H9 (cell line): ENCODE measurements at regions not wholly inside any gene's neighbourhood (a gene's known extent, or its start where the extent isn't known, plus 50 kb on each side); places are given as distances from the start of the nearest gene placed in this dataset.

ENCODE experiments used
- DNase-seq: peaks from one replicate; pipeline ENCODE4 v3.0.0-alpha.2; 2017
- H2AFZ ChIP-seq: one replicate; pipeline ENCODE4 v1.6.1; 2013; ENCODE audit warnings: mild to moderate bottlenecking, low read length, control low read depth, moderate library complexity
- H2AK5ac ChIP-seq: 2 replicates; pipeline ENCODE4 v1.6.1; 2013; ENCODE audit warnings: low read length, control low read depth, mixed read lengths; ENCODE audit not compliant: insufficient read length
- H2BK120ac ChIP-seq: one replicate; pipeline ENCODE4 v1.6.1; 2013; ENCODE audit warnings: low read depth, mild to moderate bottlenecking, low read length, control low read depth, inconsistent platforms; ENCODE audit not compliant: poor library complexity, severe bottlenecking
- H2BK12ac ChIP-seq: 2 replicates; pipeline ENCODE4 v1.6.1; 2013; ENCODE audit warnings: low read length, control low read depth, mixed read lengths, low read depth; ENCODE audit not compliant: insufficient read length
- H2BK15ac ChIP-seq: 2 replicates; pipeline ENCODE4 v1.6.1; 2013; ENCODE audit warnings: low read depth, low read length, control low read depth
- H2BK20ac ChIP-seq: one replicate; pipeline ENCODE4 v1.6.1; 2013; ENCODE audit warnings: low read depth, mild to moderate bottlenecking, low read length, control low read depth, inconsistent platforms; ENCODE audit not compliant: poor library complexity, severe bottlenecking
- H2BK5ac ChIP-seq: 2 replicates; pipeline ENCODE4 v1.6.1; 2013; ENCODE audit warnings: low read length, control low read depth, mixed read lengths; ENCODE audit not compliant: insufficient read length
- H3K14ac ChIP-seq: 2 replicates; pipeline ENCODE4 v1.6.1; 2013; ENCODE audit warnings: low read length, control low read depth; ENCODE audit not compliant: insufficient read depth
- H3K18ac ChIP-seq: 2 replicates; pipeline ENCODE4 v1.6.1; 2013; ENCODE audit warnings: low read depth, mild to moderate bottlenecking, mixed read lengths, low read length, control low read depth; ENCODE audit not compliant: insufficient read length
- H3K23ac ChIP-seq: 2 replicates; pipeline ENCODE4 v1.6.1; 2013; ENCODE audit warnings: low read length, control low read depth, mixed read lengths, low read depth; ENCODE audit not compliant: insufficient read length
- H3K23me2 ChIP-seq: 2 replicates; pipeline ENCODE4 v1.6.1; 2013; ENCODE audit warnings: low read depth, mild to moderate bottlenecking, mixed read lengths, low read length, control low read depth; ENCODE audit not compliant: insufficient read length, poor library complexity, severe bottlenecking
- H3K27ac ChIP-seq: 2 replicates; pipeline ENCODE4 v1.5.1; 2013; ENCODE audit warnings: low read length, control low read depth, mixed read lengths, low read depth; ENCODE audit not compliant: insufficient read length
- H3K27me3 ChIP-seq: 2 replicates; pipeline ENCODE4 v1.6.1; 2013; ENCODE audit warnings: low read length, control low read depth, inconsistent platforms; ENCODE audit not compliant: insufficient read depth
- H3K4ac ChIP-seq: 2 replicates; pipeline ENCODE4 v1.6.1; 2013; ENCODE audit warnings: low read depth, mild to moderate bottlenecking, control low read depth, inconsistent platforms, low read length, moderate library complexity
- H3K4me1 ChIP-seq: 2 replicates; pipeline ENCODE4 v1.6.1; 2013; ENCODE audit warnings: low read length, control low read depth, inconsistent platforms; ENCODE audit not compliant: insufficient read depth
- H3K4me2 ChIP-seq: 2 replicates; pipeline ENCODE4 v1.6.1; 2013; ENCODE audit warnings: low read length, control low read depth, mixed read lengths; ENCODE audit not compliant: insufficient read length, insufficient read depth
- H3K56ac ChIP-seq: 2 replicates; pipeline ENCODE4 v1.6.1; 2013; ENCODE audit warnings: low read depth, mild to moderate bottlenecking, mixed read lengths, low read length, control low read depth; ENCODE audit not compliant: insufficient read length
- H3K79me1 ChIP-seq: 2 replicates; pipeline ENCODE4 v1.6.1; 2013; ENCODE audit warnings: low read depth, mild to moderate bottlenecking, moderate library complexity, low read length, control low read depth, inconsistent platforms; ENCODE audit not compliant: insufficient read depth, poor library complexity, severe bottlenecking
- H3K79me2 ChIP-seq: 2 replicates; pipeline ENCODE4 v1.6.1; 2013; ENCODE audit warnings: low read length, control low read depth, inconsistent platforms; ENCODE audit not compliant: insufficient read depth
- H3K9ac ChIP-seq: 2 replicates; pipeline ENCODE4 v1.6.1; 2013; ENCODE audit warnings: low read length, control low read depth, mixed read lengths; ENCODE audit not compliant: insufficient read length; ENCODE audit errors: extremely low read depth
- H3K9me3 ChIP-seq: one replicate; pipeline ENCODE4 v1.6.1; 2013; ENCODE audit warnings: low read depth, low read length, inconsistent platforms; ENCODE audit not compliant: control insufficient read depth
- H3T11ph ChIP-seq: one replicate; pipeline ENCODE4 v1.6.1; 2013; ENCODE audit warnings: mild to moderate bottlenecking, low read length, control low read depth, inconsistent platforms
- H4K20me1 ChIP-seq: one replicate; pipeline ENCODE4 v1.6.1; 2013; ENCODE audit not compliant: control insufficient read depth, insufficient read length, insufficient read depth
- H4K5ac ChIP-seq: 2 replicates; pipeline ENCODE4 v1.6.1; 2013; ENCODE audit warnings: low read depth, mild to moderate bottlenecking, mixed read lengths, low read length, control low read depth; ENCODE audit not compliant: insufficient read length
- H4K8ac ChIP-seq: replicated peaks from 2 replicates; pipeline ENCODE4 v1.6.1; 2013; ENCODE audit warnings: low read length, control low read depth, mixed read lengths, low read depth; ENCODE audit not compliant: insufficient read length
- H4K91ac ChIP-seq: 2 replicates; pipeline ENCODE4 v1.6.1; 2013; ENCODE audit warnings: low read depth, mild to moderate bottlenecking, moderate library complexity, mixed read lengths, low read length, control low read depth; ENCODE audit not compliant: insufficient read length
- H3K27ac Mint-ChIP-seq, 3 experiments: 2 replicates in 2 of 3; 3 replicates in 1 of 3; pipeline ENCODE4 v1.8.0; 2020 to 2021; ENCODE audit warnings: mixed read lengths in 3 of 3, mild to moderate bottlenecking in 1 of 3, moderate library complexity in 1 of 3
- H3K27me3 Mint-ChIP-seq: 2 replicates; pipeline ENCODE4 v1.8.0; 2021; ENCODE audit warnings: low read depth, mild to moderate bottlenecking, moderate library complexity, mixed read lengths
- H3K36me3 Mint-ChIP-seq, 3 experiments: 2 replicates in 2 of 3; 3 replicates in 1 of 3; pipeline ENCODE4 v1.8.0; 2020 to 2021; ENCODE audit warnings: low read depth in 3 of 3, mixed read lengths in 3 of 3; ENCODE audit not compliant: insufficient read depth in 1 of 3
- H3K4me1 Mint-ChIP-seq, 2 experiments: 2 replicates each; pipeline ENCODE4 v1.8.0; 2020; ENCODE audit warnings: mixed read lengths in 2 of 2
- H3K4me3 Mint-ChIP-seq, 2 experiments: 2 replicates in 1 of 2; 3 replicates in 1 of 2; pipeline ENCODE4 v1.8.0; 2020 to 2021; ENCODE audit warnings: mild to moderate bottlenecking in 2 of 2, mixed read lengths in 2 of 2, moderate library complexity in 1 of 2
- H3K9me3 Mint-ChIP-seq, 2 experiments: 2 replicates in 1 of 2; 3 replicates in 1 of 2; pipeline ENCODE4 v1.8.0; 2020; ENCODE audit warnings: mild to moderate bottlenecking in 2 of 2, mixed read lengths in 2 of 2, moderate library complexity in 1 of 2
- CTCF ChIP-seq: fragments of 200-600 bp; sonication (generic); conservative IDR thresholded peaks from 3 replicates; pipeline ENCODE4 v1.8.0; 2021; ENCODE audit warnings: antibody characterized with exemption, mild to moderate bottlenecking
- WGBS: extraction: QIAGEN DNeasy Blood & Tissue Kit; methylation state at CpG from one replicate; pipeline ENCODE4 v1.1.7; 2013; ENCODE audit warnings: missing lambda C conversion rate, low lambda C conversion rate, mixed read lengths; ENCODE audit not compliant: insufficient read length; ENCODE audit errors: extremely low coverage; 5-methylcytosine and 5-hydroxymethylcytosine counted together

GRCh38 chr1:157277913-157278312 lies 139.7 kb upstream of the ETV3 start:
- no peak overlapping the region for H3K4ac ChIP-seq
- no peak overlapping the region for H2BK5ac ChIP-seq
- Mint-ChIP-seq H3K4me1 (peaks cover 0 to 3% of the 10 kb centered on the region in 2 experiments; a peak in 1 of 4 replicates), H3K9me3 (no peaks in the 10 kb centered on the region), H3K27ac (no peak overlapping the region), H3K36me3 (no peaks in the 10 kb centered on the region), H3K4me3 (no peak overlapping the region), H3K27me3 (peaks cover 3% of the 10 kb centered on the region)
- H3K27ac ChIP-seq = no peak overlapping the region
- H2AK5ac ChIP-seq = no peak overlapping the region
- no peak for TF ChIP-seq CTCF
- no peaks in the 10 kb centered on the region for H3K9me3 ChIP-seq
- H2BK20ac ChIP-seq = no peak overlapping the region
- no peaks in the 10 kb centered on the region for H3K79me1 ChIP-seq
- peaks cover 3% of the 10 kb centered on the region; the same call in 1 of the 2 replicates for H3K27me3 ChIP-seq
- H3K4me1 ChIP-seq = no peaks in the 10 kb centered on the region; the same call in 1 of the 2 replicates
- H4K8ac ChIP-seq = no peak overlapping the region
- no peak overlapping the region for H3K56ac ChIP-seq
- H2BK120ac ChIP-seq = no peak overlapping the region
- H3K79me2 ChIP-seq = no peaks in the 10 kb centered on the region
- no peak overlapping the region for H3K23ac ChIP-seq
- H4K20me1 ChIP-seq = no peaks in the 10 kb centered on the region
- no peak overlapping the region for H2AFZ ChIP-seq
- no peak for DNase-seq
- no peak overlapping the region for H3K18ac ChIP-seq
- WGBS = 100% methylated on average over 1 of the region's 3 CpGs
- H3K14ac ChIP-seq = no peak overlapping the region
- no peak overlapping the region for H3T11ph ChIP-seq
- no peak overlapping the region for H4K91ac ChIP-seq
- H2BK15ac ChIP-seq = no peak overlapping the region
- H3K4me2 ChIP-seq = no peak overlapping the region
- no peak overlapping the region for H3K9ac ChIP-seq
- no peak overlapping the region for H4K5ac ChIP-seq
- H2BK12ac ChIP-seq = no peak overlapping the region
- no peaks in the 10 kb centered on the region for H3K23me2 ChIP-seq
